ENCODE measurements at regions not wholly inside any gene's neighbourhood (a gene's known extent, or its start where the extent isn't known, plus 50 kb on each side); places are given as distances from the start of the nearest gene placed in this dataset.

DNA sequence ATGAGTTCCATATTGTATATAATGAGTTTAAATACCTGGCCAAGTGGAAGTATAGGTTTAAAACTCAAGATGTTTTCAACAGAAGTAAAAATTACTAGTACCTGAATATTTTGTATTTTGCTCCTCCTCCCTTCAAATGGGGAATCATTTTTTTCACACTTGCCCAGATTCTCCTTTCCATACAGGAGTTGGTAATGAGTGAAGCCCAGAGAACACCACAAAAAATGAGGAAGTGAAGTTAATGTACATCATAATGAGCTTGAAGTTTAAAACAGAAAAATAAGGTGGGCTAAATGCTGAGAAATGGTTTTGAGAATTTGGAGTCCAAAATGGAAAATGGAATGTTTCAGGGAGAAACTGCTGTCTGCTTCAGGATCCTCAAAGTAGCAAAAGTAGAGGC lies 364.8 kb upstream of the EMCN start:
- H3K4me1 ChIP-seq (ENCODE audit: control insufficient read depth, insufficient read depth, low read length) = no peaks in the 10 kb centered on the region
- no peak overlapping the region for H3K4me3 ChIP-seq (ENCODE audit: low read depth, low read length)
- H3K9me3 ChIP-seq (ENCODE audit: control insufficient read depth, insufficient read depth, low read depth, low read length) = no peaks in the 10 kb centered on the region
- TF ChIP-seq ZNF639 (tag by site-specific recombination; IDR thresholded peaks at IDR 0.05) (no peak), ZNF692 (tag by site-specific recombination; IDR thresholded peaks at IDR 0.05) (no peak), ZNF19 (tag by site-specific recombination; IDR thresholded peaks at IDR 0.05; ENCODE audit: low read depth) (no peak), ZNF529 (tag by site-specific recombination; IDR thresholded peaks at IDR 0.05; ENCODE audit: insufficient replicate concordance) (no peak), ZNF157 (tag by site-specific recombination; IDR thresholded peaks at IDR 0.05) (no peak), MZF1 (tag by site-specific recombination; IDR thresholded peaks at IDR 0.05; ENCODE audit: borderline replicate concordance) (no peak), ZNF555 (tag by site-specific recombination; conservative IDR thresholded peaks at IDR 0.05) (no peak), ZNF184 (tag by site-specific recombination; IDR thresholded peaks at IDR 0.05) (no peak)
- TF ChIP-seq, protein P1, sequence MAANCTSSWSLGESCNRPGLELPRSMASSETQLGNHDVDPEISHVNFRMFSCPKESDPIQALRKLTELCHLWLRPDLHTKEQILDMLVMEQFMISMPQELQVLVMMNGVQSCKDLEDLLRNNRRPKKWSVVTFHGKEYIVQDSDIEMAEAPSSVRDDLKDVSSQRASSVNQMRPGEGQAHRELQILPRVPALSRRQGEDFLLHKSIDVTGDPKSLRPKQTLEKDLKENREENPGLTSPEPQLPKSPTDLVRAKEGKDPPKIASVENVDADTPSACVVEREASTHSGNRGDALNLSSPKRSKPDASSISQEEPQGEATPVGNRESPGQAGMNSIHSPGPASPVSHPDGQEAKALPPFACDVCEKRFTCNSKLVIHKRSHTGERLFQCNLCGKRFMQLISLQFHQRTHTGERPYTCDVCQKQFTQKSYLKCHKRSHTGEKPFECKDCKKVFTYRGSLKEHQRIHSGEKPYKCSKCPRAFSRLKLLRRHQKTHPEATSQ (tag by site-specific recombination; IDR thresholded peaks at IDR 0.05) = no peak
- no peak overlapping the region for H3K27ac ChIP-seq (ENCODE audit: extremely low read depth, low read depth, low read length)
- POLR2A ChIA-PET = no interaction called here
- no peaks in the 10 kb centered on the region for H3K36me3 ChIP-seq (ENCODE audit: control insufficient read depth in 2 of 2, insufficient read depth in 1 of 2, low read length in 2 of 2)
- CTCF ChIA-PET = no interaction called here

DNA sequence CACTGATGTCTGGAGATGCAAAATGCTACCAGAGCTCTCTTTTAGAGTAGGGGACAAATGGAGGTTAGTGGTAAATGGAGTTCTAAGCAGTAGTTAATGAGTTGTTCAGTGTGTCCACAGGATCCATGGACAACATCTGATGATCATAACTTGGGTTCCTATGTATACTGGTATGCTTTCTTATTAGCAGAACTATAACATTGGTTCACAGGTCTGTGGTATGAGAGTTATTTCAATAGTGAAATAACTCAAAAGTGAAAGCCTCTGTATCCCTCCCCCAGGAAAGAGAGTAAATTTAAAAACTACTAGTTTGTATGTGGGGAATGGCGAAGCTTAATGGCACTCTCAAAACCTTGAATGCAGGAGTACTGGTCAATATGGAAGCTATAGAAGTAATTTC lies 363.5 kb upstream of the EMCN start:
- H3K36me3 ChIP-seq (ENCODE audit: control insufficient read depth in 2 of 2, insufficient read depth in 1 of 2, low read length in 2 of 2) = no peaks in the 10 kb centered on the region
- CTCF ChIA-PET = no interaction called here
- H3K9me3 ChIP-seq (ENCODE audit: control insufficient read depth, insufficient read depth, low read depth, low read length) = no peaks in the 10 kb centered on the region
- POLR2A ChIA-PET = no interaction called here
- no peak overlapping the region for H3K27ac ChIP-seq (ENCODE audit: extremely low read depth, low read depth, low read length)
- TF ChIP-seq ZBTB20 (tag by site-specific recombination; IDR thresholded peaks at IDR 0.05) = no peak
- TF ChIP-seq ZNF623 (tag by site-specific recombination; IDR thresholded peaks at IDR 0.05) = no peak
- TF ChIP-seq ZNF248 (tag by site-specific recombination; IDR thresholded peaks at IDR 0.05) = no peak
- TF ChIP-seq ELK4 (IDR thresholded peaks at IDR 0.05; ENCODE audit: borderline replicate concordance, low read depth, low read length) = no peak
- TF ChIP-seq ZNF211 (tag by site-specific recombination; IDR thresholded peaks at IDR 0.05; ENCODE audit: low read depth) = no peak
- no peaks in the 10 kb centered on the region for H3K4me1 ChIP-seq (ENCODE audit: control insufficient read depth, insufficient read depth, low read length)
- H3K4me3 ChIP-seq (ENCODE audit: low read depth, low read length) = no peak overlapping the region

DNA sequence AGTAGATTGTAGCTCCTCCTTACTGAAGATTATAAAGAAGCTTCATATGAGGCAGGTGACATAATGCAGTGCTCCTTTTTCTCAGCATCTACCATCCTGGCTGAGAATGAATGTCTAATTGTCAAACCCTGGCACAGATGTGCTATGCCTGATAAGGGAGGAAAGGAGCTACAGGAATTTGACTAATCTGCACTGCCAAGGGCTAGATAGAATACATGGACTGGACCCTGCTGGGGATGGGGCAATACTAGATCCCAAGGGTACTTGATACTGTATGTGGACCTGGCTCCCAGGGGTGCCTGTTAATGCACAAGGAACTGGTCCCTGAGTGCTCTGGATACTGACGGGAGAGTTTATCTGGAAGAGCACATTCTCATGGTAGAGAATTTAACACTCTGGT lies 362.2 kb upstream of the EMCN start:
- CTCF ChIA-PET = no interaction called here
- Histone ChIP-seq H3K9me3 (ENCODE audit: control insufficient read depth, insufficient read depth, low read depth, low read length) (no peaks in the 10 kb centered on the region), H3K36me3 (ENCODE audit: control insufficient read depth in 2 of 2, insufficient read depth in 1 of 2, low read length in 2 of 2) (no peaks in the 10 kb centered on the region), H3K27ac (ENCODE audit: extremely low read depth, low read depth, low read length) (no peak overlapping the region), H3K4me1 (ENCODE audit: control insufficient read depth, insufficient read depth, low read length) (no peaks in the 10 kb centered on the region), H3K4me3 (ENCODE audit: low read depth, low read length) (no peak overlapping the region)
- no peak for TF ChIP-seq ZNF621 (tag by site-specific recombination; IDR thresholded peaks at IDR 0.05)
- TF ChIP-seq ZNF121 (tag by site-specific recombination; IDR thresholded peaks at IDR 0.05) = no peak
- POLR2A ChIA-PET = no interaction called here

Data from HEK293 (cell line).